Neural progenitor cell (in vitro differentiated cells): ENCODE measurements at regions not wholly inside any gene's neighbourhood (a gene's known extent, or its start where the extent isn't known, plus 50 kb on each side); places are given as distances from the start of the nearest gene placed in this dataset.

Experiments
- CTCF ChIP-seq: fragments of 200-600 bp; sonication (generic); IDR thresholded peaks from 2 replicates; pipeline ENCODE4 v1.5.1; 2017; ENCODE audit warnings: antibody characterized with exemption, mild to moderate bottlenecking
- EZH2 ChIP-seq: fragments of 200-600 bp; sonication (generic); IDR thresholded peaks from 2 replicates; pipeline ENCODE4 v1.6.1; 2017; ENCODE audit warnings: antibody characterized with exemption, mild to moderate bottlenecking, moderate library complexity
- EZH2phosphoT487 ChIP-seq: fragments of 200-600 bp; sonication (generic); IDR thresholded peaks from 2 replicates; pipeline ENCODE4 v1.6.1; 2017; ENCODE audit warnings: antibody characterized with exemption

- TF ChIP-seq CTCF (no peak), EZH2 (no peak), EZH2phosphoT487 (no peak)
Observed at GRCh38 chr1:239306426-239306825, 79.9 kb upstream of the CHRM3 start.
